Tibial nerve (tissue), 4 donors: ENCODE measurements at regions not wholly inside any gene's neighbourhood (a gene's known extent, or its start where the extent isn't known, plus 50 kb on each side); places are given as distances from the start of the nearest gene placed in this dataset.

ENCODE experiments used
- CTCF ChIP-seq, 5 experiments: fragments of 200-600 bp in 3 of 5; fragments of 450-650 bp in 2 of 5; sonication (generic) in 3 of 5; IDR thresholded peaks; one replicate each; pipeline ENCODE4 v1.5.1; 2016 to 2019; ENCODE audit warnings: antibody characterized with exemption in 5 of 5, mild to moderate bottlenecking in 3 of 5, moderate library complexity in 2 of 5
- EP300 ChIP-seq, 2 donors: sonication (generic); formaldehyde crosslinking; IDR thresholded peaks; one replicate each; pipeline ENCODE4 v1.6.1; 2017; ENCODE audit warnings: antibody characterized with exemption in 2 of 2, mild to moderate bottlenecking in 1 of 2
- POLR2A ChIP-seq, 2 donors: fragments of 450-650 bp; IDR thresholded peaks; one replicate each; pipeline ENCODE4 v1.6.1; 2017; ENCODE audit warnings: antibody characterized with exemption in 2 of 2, mild to moderate bottlenecking in 2 of 2, moderate library complexity in 2 of 2

- TF ChIP-seq CTCF (IDR thresholded peaks at IDR 0.05), result no peak
- TF ChIP-seq EP300 (IDR thresholded peaks at IDR 0.05), result no peak
- no peak for TF ChIP-seq POLR2A (IDR thresholded peaks at IDR 0.05)
Measured at GRCh38 chr5:159463590-159464321, 133.5 kb upstream of the IL12B start.
